ENCODE measurements at regions not wholly inside any gene's neighbourhood (a gene's known extent, or its start where the extent isn't known, plus 50 kb on each side); places are given as distances from the start of the nearest gene placed in this dataset.

DNA sequence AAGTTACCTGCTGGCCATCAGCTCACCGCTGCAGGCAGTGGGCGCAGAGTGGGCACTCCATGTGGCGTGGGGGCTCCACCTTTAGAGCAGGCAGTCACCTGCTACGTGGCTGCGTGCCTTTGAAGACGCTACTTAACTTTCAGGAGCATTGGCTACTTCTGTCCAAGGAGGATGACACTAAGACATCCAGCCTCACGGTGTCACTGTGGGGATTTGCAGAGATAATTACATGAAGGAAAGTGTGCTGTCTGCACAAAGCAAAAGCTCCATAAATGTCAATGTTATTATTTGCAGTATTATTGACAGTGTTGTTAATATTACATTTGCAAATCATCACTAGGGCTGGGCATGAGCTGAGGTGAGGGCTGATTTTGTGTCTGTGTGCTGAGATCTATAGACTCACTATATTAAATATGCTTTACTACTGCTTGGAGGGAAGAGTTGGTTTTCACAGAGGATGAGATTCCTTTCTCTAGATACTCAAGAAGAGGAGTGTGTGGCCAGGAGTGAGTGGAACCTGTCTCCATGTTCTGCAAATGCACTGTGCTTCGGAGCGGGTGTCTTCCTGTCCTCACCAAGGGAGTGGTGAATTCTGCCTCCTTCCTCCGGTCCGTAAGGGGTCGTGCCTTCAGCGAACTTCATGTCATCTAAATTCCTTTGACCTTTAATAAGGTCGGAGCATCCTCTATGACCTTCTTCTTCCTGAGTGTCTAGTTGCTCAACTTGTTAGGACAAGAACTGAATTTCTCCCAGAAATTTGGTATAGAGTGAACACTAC, 165.8 kb upstream of the SYNDIG1 start:
- TF ChIP-seq, protein P1, sequence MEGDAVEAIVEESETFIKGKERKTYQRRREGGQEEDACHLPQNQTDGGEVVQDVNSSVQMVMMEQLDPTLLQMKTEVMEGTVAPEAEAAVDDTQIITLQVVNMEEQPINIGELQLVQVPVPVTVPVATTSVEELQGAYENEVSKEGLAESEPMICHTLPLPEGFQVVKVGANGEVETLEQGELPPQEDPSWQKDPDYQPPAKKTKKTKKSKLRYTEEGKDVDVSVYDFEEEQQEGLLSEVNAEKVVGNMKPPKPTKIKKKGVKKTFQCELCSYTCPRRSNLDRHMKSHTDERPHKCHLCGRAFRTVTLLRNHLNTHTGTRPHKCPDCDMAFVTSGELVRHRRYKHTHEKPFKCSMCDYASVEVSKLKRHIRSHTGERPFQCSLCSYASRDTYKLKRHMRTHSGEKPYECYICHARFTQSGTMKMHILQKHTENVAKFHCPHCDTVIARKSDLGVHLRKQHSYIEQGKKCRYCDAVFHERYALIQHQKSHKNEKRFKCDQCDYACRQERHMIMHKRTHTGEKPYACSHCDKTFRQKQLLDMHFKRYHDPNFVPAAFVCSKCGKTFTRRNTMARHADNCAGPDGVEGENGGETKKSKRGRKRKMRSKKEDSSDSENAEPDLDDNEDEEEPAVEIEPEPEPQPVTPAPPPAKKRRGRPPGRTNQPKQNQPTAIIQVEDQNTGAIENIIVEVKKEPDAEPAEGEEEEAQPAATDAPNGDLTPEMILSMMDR (conservative IDR thresholded peaks at IDR 0.05): peak; percentile 85
- no peak overlapping the region for H3K27ac ChIP-seq

DNA sequence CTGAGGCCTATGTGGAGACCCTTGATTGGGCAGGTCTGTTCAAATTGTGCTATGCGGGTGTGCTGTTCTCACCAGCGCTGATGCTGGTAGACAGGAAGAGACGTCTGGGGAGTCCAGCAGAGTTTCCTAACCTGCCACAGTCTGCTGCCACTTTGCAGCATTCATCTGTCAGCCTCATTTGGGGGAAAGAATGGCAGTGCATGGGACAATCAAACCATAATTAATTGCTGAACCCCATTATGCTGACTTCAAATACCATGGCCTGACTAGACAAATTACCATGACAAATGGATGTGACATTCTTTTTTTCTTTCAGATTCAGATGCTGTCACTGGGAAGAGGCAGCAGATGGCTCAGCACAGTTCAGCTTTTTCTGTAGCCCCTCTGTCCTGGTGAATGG, 171.4 kb upstream of the SYNDIG1 start:
- TF ChIP-seq, protein P1 (conservative IDR thresholded peaks at IDR 0.05): no peak
- H3K27ac ChIP-seq: no peak overlapping the region

DNA sequence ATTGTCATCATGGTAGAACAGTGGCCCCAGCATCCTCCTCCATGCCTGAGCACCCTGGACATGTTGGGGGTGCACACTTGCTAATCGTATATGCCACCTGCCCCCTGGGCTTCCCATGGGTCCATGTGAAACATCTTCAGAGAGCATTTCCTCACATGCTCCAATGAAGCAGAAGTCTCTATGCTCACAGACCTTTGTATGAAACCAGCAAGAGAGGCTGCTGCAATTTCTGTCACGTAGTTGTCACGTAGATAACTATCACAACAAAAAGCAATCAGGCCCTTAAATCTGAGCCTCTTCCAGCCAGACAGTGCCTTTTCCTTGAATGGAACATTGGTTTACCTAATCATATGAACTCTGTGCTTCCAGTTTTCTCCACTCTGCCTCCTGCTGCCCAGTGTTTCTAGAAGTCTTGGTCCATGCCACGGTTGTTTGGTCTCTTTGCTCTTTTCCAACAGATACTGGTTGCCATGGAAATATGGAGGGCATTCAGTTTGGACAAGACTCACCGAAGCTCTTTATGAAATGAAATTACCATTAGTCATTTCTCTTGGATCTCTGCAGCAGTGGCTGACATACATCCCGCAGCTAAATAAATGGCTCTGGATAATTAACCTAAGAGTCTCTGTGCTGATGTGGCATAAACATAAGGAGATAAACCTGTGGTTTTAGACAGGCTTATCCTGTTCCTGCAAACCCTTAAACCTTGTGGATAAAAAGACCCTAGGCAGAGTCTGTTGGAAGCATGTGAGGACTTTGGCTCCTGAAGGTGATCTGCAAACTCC, 172.8 kb upstream of the SYNDIG1 start:
- no peak overlapping the region for H3K27ac ChIP-seq

DNA sequence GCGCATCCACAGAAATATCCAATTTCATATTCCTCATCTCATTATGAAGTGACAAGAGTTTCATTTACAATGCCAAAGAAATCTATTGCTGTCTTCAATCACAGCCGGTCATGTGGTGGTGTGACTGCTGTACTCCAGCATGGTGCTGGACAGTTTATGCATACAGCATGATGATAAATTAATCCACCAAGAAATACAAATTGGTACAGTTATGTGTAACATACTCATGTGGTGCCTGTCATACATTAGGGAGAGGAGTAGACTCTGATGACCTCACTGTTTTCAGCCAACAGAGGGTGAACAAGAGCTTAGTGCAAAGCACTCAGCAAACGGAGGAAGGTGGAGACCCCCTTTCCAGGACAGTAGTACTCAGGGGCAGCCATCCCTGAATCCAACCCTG, 178.4 kb upstream of the SYNDIG1 start:
- H3K27ac ChIP-seq: no peak overlapping the region
- TF ChIP-seq, protein P1 (conservative IDR thresholded peaks at IDR 0.05): no peak

More for the DNA sequence above, 172.8 kb upstream of the SYNDIG1 start:
- TF ChIP-seq, protein P1 (conservative IDR thresholded peaks at IDR 0.05): 0 out of 2 replicates have a peak, but pooled peaks have one; percentile 10

DNA sequence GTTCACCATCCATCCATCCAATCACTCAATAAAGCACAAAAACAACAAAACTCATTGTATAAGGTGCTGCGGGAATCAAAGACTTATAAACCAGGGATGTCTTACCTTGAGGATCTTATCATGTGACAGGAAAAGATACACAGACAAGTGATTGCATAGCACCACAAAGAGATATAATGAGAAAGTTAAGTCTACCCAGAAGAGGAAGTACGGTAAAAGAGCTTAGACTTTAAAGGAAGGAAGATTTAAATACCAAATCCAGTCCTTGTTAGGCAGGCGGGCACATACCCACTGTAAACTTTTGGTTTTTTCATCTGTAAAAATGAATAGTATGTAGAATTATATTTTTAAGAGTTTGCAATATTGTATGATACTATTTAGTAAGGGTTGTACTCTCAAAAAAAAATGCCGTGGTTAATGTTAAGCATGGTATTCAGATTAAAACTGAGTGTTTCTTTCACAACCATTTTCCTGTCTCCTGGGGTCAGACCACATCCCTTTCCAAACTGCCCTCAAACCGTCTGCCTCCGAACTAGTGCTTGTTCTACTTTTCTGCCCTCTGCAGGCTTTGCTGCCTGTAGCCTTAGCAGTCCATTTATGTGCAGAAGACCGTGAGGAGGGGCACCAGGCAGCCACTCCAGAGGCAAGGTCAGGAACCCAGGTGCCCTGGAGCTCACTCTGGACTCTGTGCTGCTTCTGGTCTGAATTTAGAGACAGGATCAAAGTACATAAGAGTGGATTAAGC, 179.5 kb upstream of the SYNDIG1 start:
- no peak overlapping the region for H3K27ac ChIP-seq
- TF ChIP-seq, protein P1 (conservative IDR thresholded peaks at IDR 0.05): no peak

DNA sequence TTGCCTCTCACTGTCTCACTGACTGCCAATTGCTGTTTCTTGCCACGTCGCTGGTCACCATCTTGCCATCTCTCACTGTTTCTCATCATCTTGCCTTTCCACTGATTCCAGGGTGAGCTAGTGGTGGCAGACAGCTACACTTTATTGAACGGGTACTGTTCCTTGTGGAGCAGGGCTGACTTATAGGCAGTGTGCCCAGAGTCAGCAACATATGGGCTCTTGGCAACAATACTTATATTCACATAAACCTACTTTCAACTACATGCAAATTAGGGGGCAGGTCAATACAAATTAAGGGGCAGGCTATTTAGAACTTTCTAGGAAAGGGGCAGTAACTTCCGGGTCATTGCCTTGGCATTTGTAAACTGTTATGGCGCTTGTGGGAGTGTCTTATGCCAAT, 186.2 kb upstream of the SYNDIG1 start:
- TF ChIP-seq, protein P1 (conservative IDR thresholded peaks at IDR 0.05): no peak
- H3K27ac ChIP-seq: no peak overlapping the region

DNA sequence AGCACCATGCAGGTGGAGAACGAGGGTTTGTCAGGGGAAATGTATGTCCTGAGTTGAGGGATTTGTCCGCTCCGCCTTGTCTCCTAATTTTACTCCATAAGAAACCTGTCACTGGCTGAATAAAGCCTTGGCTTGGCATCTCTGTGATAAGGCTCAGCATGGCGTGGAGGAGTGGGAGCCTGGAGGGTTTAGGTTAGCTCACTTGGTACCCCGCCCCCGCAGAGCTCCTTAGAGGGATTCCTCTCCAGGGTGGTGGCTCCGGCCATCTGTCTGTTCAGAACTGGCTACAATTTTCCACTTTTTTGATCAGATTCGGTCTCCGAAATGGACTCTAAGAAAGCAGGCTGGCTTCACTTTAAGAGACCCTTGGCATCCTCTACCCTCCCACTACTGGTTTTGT, 192.2 kb upstream of the SYNDIG1 start:
- TF ChIP-seq, protein P1 (conservative IDR thresholded peaks at IDR 0.05): no peak
- no peak overlapping the region for H3K27ac ChIP-seq

Data from VCaP (cell line).